ENCODE measurements at regions not wholly inside any gene's neighbourhood (a gene's known extent, or its start where the extent isn't known, plus 50 kb on each side); places are given as distances from the start of the nearest gene placed in this dataset.

GRCh38 chr16:14334366-14335080 lies 263.4 kb downstream of the MRTFB start:
- DNase-seq, result no peak

GRCh38 chr16:14333361-14333760 lies 262.2 kb downstream of the MRTFB start:
- DNase-seq, result no peak

- no peak for DNase-seq
Measured at GRCh38 chr16:14331020-14331419, 259.9 kb downstream of the MRTFB start.

- DNase-seq, result no peak
Measured at GRCh38 chr16:14329727-14330350, 258.7 kb downstream of the MRTFB start.

GRCh38 chr16:14325502-14326401 lies 254.6 kb downstream of the MRTFB start:
- DNase-seq, result no peak

- DNase-seq, result no peak
Measured at GRCh38 chr16:14324581-14324980, 253.5 kb downstream of the MRTFB start.

- DNase-seq, result no peak
Measured at GRCh38 chr16:14322186-14322585, 251.1 kb downstream of the MRTFB start.

- DNase-seq, result no peak
Measured at GRCh38 chr16:14321542-14321941, 250.4 kb downstream of the MRTFB start.

- no peak for DNase-seq
Measured at GRCh38 chr16:14320406-14320805, 249.3 kb downstream of the MRTFB start.

All from right forelimb (tissue), 1 donor.